ENCODE measurements at regions not wholly inside any gene's neighbourhood (a gene's known extent, or its start where the extent isn't known, plus 50 kb on each side); places are given as distances from the start of the nearest gene placed in this dataset.

GRCh38 chr12:66744956-66745383, 66.1 kb upstream of the GRIP1 start:
- Histone ChIP-seq H3K27me3 (ENCODE audit: insufficient read depth, low read length, poor library complexity) (peaks cover 2% of the 10 kb centered on the region), H4K20me1 (ENCODE audit: insufficient read depth, low read length) (no peaks in the 10 kb centered on the region), H3K27ac (ENCODE audit: low read length) (no peak overlapping the region), H3K36me3 (ENCODE audit: insufficient read depth, low read length) (no peaks in the 10 kb centered on the region), H3K9ac (ENCODE audit: low read depth, low read length) (no peak overlapping the region), H3K4me2 (ENCODE audit: insufficient read depth, low read length) (no peak overlapping the region), H3K4me1 (ENCODE audit: insufficient read depth, low read length) (no peaks in the 10 kb centered on the region), H3K79me2 (ENCODE audit: insufficient read depth, low read length) (no peaks in the 10 kb centered on the region), H3K4me3 (ENCODE audit: low read depth in 1 of 2, low read length in 2 of 2) (no peak overlapping the region), H2AFZ (ENCODE audit: low read depth, low read length) (no peak overlapping the region), H3K9me3 (ENCODE audit: insufficient read depth, low read length, severe bottlenecking) (no peaks in the 10 kb centered on the region)
- no peak for ATAC-seq (ENCODE audit: insufficient read depth, low read depth)
- TF ChIP-seq EZH2 (IDR thresholded peaks at IDR 0.05; ENCODE audit: borderline replicate concordance, low read depth, low read length, severe bottlenecking) = no peak
- TF ChIP-seq CTCF (IDR thresholded peaks at IDR 0.05; ENCODE audit: borderline replicate concordance, extremely low read depth, low read length, poor library complexity, severe bottlenecking) = no peak
- DNase-seq = no peak

- H3K9ac ChIP-seq (ENCODE audit: low read depth, low read length) = no peak overlapping the region
- H3K27ac ChIP-seq (ENCODE audit: low read length) = no peak overlapping the region
- H3K4me1 ChIP-seq (ENCODE audit: insufficient read depth, low read length) = no peaks in the 10 kb centered on the region
- H3K4me3 ChIP-seq (ENCODE audit: low read depth in 1 of 2, low read length in 2 of 2) = no peak overlapping the region
- H2AFZ ChIP-seq (ENCODE audit: low read depth, low read length) = no peak overlapping the region
- DNase-seq = no peak
- ATAC-seq (ENCODE audit: insufficient read depth, low read depth) = no peak
- TF ChIP-seq EZH2 (IDR thresholded peaks at IDR 0.05; ENCODE audit: borderline replicate concordance, low read depth, low read length, severe bottlenecking) (no peak), CTCF (IDR thresholded peaks at IDR 0.05; ENCODE audit: borderline replicate concordance, extremely low read depth, low read length, poor library complexity, severe bottlenecking) (no peak)
- peaks cover 2% of the 10 kb centered on the region for H3K27me3 ChIP-seq (ENCODE audit: insufficient read depth, low read length, poor library complexity)
- H4K20me1 ChIP-seq (ENCODE audit: insufficient read depth, low read length) = no peaks in the 10 kb centered on the region
- H3K79me2 ChIP-seq (ENCODE audit: insufficient read depth, low read length) = no peaks in the 10 kb centered on the region
- no peaks in the 10 kb centered on the region for H3K9me3 ChIP-seq (ENCODE audit: insufficient read depth, low read length, severe bottlenecking)
- no peaks in the 10 kb centered on the region for H3K36me3 ChIP-seq (ENCODE audit: insufficient read depth, low read length)
- H3K4me2 ChIP-seq (ENCODE audit: insufficient read depth, low read length) = no peak overlapping the region
Observed at GRCh38 chr12:66746489-66747201, 67.8 kb upstream of the GRIP1 start.

DNA sequence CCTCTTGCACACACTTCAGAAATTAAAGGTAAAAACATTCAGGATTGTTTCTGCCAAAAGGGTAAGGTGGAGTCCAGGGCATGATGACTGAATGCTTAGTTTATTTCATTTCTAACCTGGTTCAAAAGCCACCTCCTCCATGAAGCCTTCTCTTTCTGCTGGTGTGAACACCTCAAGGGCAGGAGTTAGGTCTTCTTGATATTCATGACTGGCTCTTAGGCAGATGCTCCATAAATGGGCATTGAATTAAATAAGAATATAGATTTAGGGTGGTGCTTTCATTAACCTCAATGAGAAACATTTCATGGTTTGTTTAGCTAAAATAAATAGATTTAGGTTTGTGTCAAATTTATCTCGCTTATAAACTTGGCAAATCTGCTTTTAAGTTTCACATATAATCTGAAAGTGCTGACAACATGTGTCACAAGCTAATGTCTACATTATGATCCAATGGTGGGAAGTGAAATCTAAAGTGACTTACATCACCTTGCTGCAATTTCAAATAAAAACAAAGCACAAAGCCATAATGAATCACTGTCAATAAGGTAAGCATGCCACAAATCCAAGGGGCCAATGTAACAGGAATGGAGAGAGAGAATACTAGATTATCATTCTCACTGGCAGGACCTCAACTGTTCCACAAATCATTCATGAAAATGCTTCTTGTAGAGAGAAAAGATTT, 72.7 kb upstream of the GRIP1 start:
- Histone ChIP-seq H3K27ac (ENCODE audit: low read length) (no peak overlapping the region), H3K9me3 (ENCODE audit: insufficient read depth, low read length, severe bottlenecking) (no peaks in the 10 kb centered on the region), H3K4me1 (ENCODE audit: insufficient read depth, low read length) (no peaks in the 10 kb centered on the region), H2AFZ (ENCODE audit: low read depth, low read length) (no peak overlapping the region), H3K36me3 (ENCODE audit: insufficient read depth, low read length) (no peaks in the 10 kb centered on the region), H3K79me2 (ENCODE audit: insufficient read depth, low read length) (no peaks in the 10 kb centered on the region), H3K9ac (ENCODE audit: low read depth, low read length) (no peak overlapping the region), H3K4me3 (ENCODE audit: low read depth in 1 of 2, low read length in 2 of 2) (no peak overlapping the region), H4K20me1 (ENCODE audit: insufficient read depth, low read length) (no peaks in the 10 kb centered on the region), H3K4me2 (ENCODE audit: insufficient read depth, low read length) (no peak overlapping the region), H3K27me3 (ENCODE audit: insufficient read depth, low read length, poor library complexity) (peaks cover 6% of the 10 kb centered on the region)
- DNase-seq = no peak
- ATAC-seq (ENCODE audit: insufficient read depth, low read depth) = no peak
- no peak for TF ChIP-seq EZH2 (IDR thresholded peaks at IDR 0.05; ENCODE audit: borderline replicate concordance, low read depth, low read length, severe bottlenecking)
- TF ChIP-seq CTCF (IDR thresholded peaks at IDR 0.05; ENCODE audit: borderline replicate concordance, extremely low read depth, low read length, poor library complexity, severe bottlenecking) = no peak
